B cell (primary cell): ENCODE measurements at regions not wholly inside any gene's neighbourhood (a gene's known extent, or its start where the extent isn't known, plus 50 kb on each side); places are given as distances from the start of the nearest gene placed in this dataset.

Source experiments
- ATAC-seq: fragments of 200-7000 bp; cut with Tn5 transposase; one replicate; pipeline ENCODE4 v1.10.0; 2021; ENCODE audit warnings: low read depth, mild to moderate bottlenecking, moderate number of reproducible peaks, moderate library complexity
- CTCF ChIA-PET: fragments of 350-600 bp; sonication (Branson Sonifier 250); formaldehyde crosslinking; loops from one replicate; lab custom pipeline; 2021; ENCODE audit warnings: antibody characterized with exemption, inconsistent platforms; lab: Charles Lee
- POLR2A ChIA-PET: fragments of 350-600 bp; sonication (Branson Sonifier 250); formaldehyde crosslinking; loops from one replicate; lab custom pipeline; 2021; ENCODE audit warnings: antibody characterized with exemption; lab: Charles Lee
- DNase-seq: peaks from one replicate; pipeline ENCODE4 v3.0.0; 2013
- H2AFZ ChIP-seq: 2 replicates; pipeline ENCODE4 v1.6.1; 2012; ENCODE audit warnings: mild to moderate bottlenecking, low read depth, low read length; ENCODE audit not compliant: insufficient read depth, poor library complexity, severe bottlenecking
- H3K27ac ChIP-seq, 2 donors: 1 replicate in 1 of 2; 2 replicates in 1 of 2; pipeline ENCODE4 v1.5.1; 2012 to 2013; ENCODE audit warnings: low read length in 2 of 2, mild to moderate bottlenecking in 2 of 2, moderate library complexity in 1 of 2
- H3K27me3 ChIP-seq, 4 experiments: fragments of 200-600 bp in 1 of 4; sonication (generic) in 1 of 4; replicated peaks in 1 of 4; 1 replicate in 2 of 4; 2 replicates in 2 of 4; pipeline versions ENCODE4 v1.6.1 to v1.7.0; 2013 to 2016; ENCODE audit warnings: low read length in 3 of 4, mild to moderate bottlenecking in 2 of 4, mixed read lengths in 1 of 4, moderate library complexity in 1 of 4; ENCODE audit not compliant: insufficient read depth in 4 of 4, control insufficient read depth in 3 of 4; ENCODE audit errors: control extremely low read depth in 1 of 4
- H3K36me3 ChIP-seq, 2 experiments: replicated peaks in 1 of 2; 1 replicate in 1 of 2; 2 replicates in 1 of 2; pipeline versions ENCODE4 v1.6.1 to v1.7.1; 2013; ENCODE audit warnings: low read length in 1 of 2; ENCODE audit not compliant: insufficient read depth in 2 of 2, control insufficient read depth in 1 of 2; ENCODE audit errors: control extremely low read depth in 1 of 2, extremely low read depth in 1 of 2
- H3K4me1 ChIP-seq, 2 donors: fragments of 200-600 bp in 1 of 2; sonication (generic) in 1 of 2; 1 replicate in 1 of 2; 2 replicates in 1 of 2; pipeline versions ENCODE4 v1.5.1 to v1.6.1; 2013 to 2017; ENCODE audit warnings: low read length in 2 of 2; ENCODE audit not compliant: control insufficient read depth in 2 of 2, insufficient read depth in 2 of 2
- H3K4me2 ChIP-seq: replicated peaks from 2 replicates; pipeline ENCODE3; 2012; ENCODE audit warnings: mild to moderate bottlenecking, low read depth, low read length; ENCODE audit not compliant: poor library complexity, severe bottlenecking
- H3K4me3 ChIP-seq, 5 experiments: fragments of 200-600 bp in 1 of 5; sonication (generic) in 1 of 5; 1 replicate in 3 of 5; 2 replicates in 2 of 5; pipeline versions ENCODE4 v1.5.1 to v1.7.0; 2011 to 2016; ENCODE audit warnings: low read length in 4 of 5, mild to moderate bottlenecking in 4 of 5, low read depth in 2 of 5, control low read depth in 1 of 5, moderate library complexity in 1 of 5; ENCODE audit not compliant: insufficient read depth in 1 of 5; ENCODE audit errors: control extremely low read depth in 1 of 5, extremely low read depth in 1 of 5
- H3K79me2 ChIP-seq: fragments of 200-600 bp; sonication (generic); one replicate; pipeline ENCODE4 v1.6.0; 2016; ENCODE audit warnings: low read length; ENCODE audit not compliant: control insufficient read depth, insufficient read depth
- H3K9ac ChIP-seq: fragments of 200-600 bp; sonication (generic); 2 replicates; pipeline ENCODE4 v1.6.1; 2017; ENCODE audit warnings: mild to moderate bottlenecking, low read length, moderate library complexity
- H3K9me3 ChIP-seq, 3 donors: one replicate each; pipeline versions ENCODE4 v1.6.1 to v1.7.1; 2013; ENCODE audit warnings: low read length in 2 of 3; ENCODE audit not compliant: control insufficient read depth in 2 of 3, insufficient read depth in 1 of 3; ENCODE audit errors: control extremely low read depth in 1 of 3
- H4K20me1 ChIP-seq: 2 replicates; pipeline ENCODE4 v1.6.0; 2012; ENCODE audit warnings: mild to moderate bottlenecking, low read length; ENCODE audit not compliant: insufficient read depth, control insufficient read depth, poor library complexity, severe bottlenecking
- H3K27ac Mint-ChIP-seq: one replicate; pipeline ENCODE4 v1.8.0; 2021; ENCODE audit warnings: mixed read lengths
- H3K27me3 Mint-ChIP-seq: one replicate; pipeline ENCODE4 v1.8.0; 2021; ENCODE audit warnings: mixed read lengths
- H3K4me1 Mint-ChIP-seq: one replicate; pipeline ENCODE4 v1.8.0; 2021; ENCODE audit warnings: mixed read lengths
- H3K4me3 Mint-ChIP-seq: one replicate; pipeline ENCODE4 v1.8.0; 2021; ENCODE audit warnings: mixed read lengths
- H3K9me3 Mint-ChIP-seq: one replicate; pipeline ENCODE4 v1.8.0; 2022; ENCODE audit warnings: mixed read lengths; ENCODE audit not compliant: insufficient read depth
- EZH2 ChIP-seq: IDR thresholded peaks from 2 replicates; pipeline ENCODE4 v1.6.1; 2012; ENCODE audit warnings: borderline replicate concordance, low read depth, mild to moderate bottlenecking, moderate library complexity, low read length; ENCODE audit not compliant: insufficient read depth, poor library complexity, severe bottlenecking
- WGBS: methylation state at CpG from one replicate; pipeline ENCODE4 v1.1.5; 2013; ENCODE audit warnings: missing lambda C conversion rate; ENCODE audit not compliant: insufficient coverage; 5-methylcytosine and 5-hydroxymethylcytosine counted together
- intact Hi-C: fragments of 100-400 bp; cut with micrococcal nuclease; formaldehyde crosslinking; loops from one replicate; pipeline ENCODE4 v1.10.0; 2022
- TF ChIP-seq, protein P1 (sequence below): fragments of 200-600 bp; IDR thresholded peaks from one replicate; pipeline ENCODE4 v1.8.0; 2022; ENCODE audit warnings: antibody characterized with exemption, mild to moderate bottlenecking

DNA sequence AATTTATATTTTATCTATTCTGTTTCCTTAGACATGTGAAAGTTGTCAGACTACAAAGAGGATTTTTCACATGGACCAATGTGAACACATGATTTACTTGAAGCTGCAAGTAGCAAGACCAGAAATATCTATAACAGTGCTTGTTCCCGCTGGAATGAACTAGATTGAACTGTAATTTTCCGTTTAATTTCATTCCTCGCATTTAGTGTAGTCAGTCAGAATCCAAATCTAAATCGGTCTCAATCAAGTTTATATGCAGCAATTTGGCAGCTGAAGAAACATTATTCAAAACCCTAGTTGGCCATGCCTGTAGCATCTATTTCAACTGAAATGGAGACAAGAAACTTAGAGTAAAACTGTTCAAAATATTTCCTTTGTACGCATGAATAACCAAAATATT, 570.7 kb upstream of the SLITRK5 start:
- Histone ChIP-seq H3K4me1 (no peaks in the 10 kb centered on the region), H3K27ac (no peak overlapping the region), H3K36me3 (no peaks in the 10 kb centered on the region), H3K4me2 (no peak overlapping the region), H3K79me2 (no peaks in the 10 kb centered on the region), H3K9ac (no peak overlapping the region), H3K27me3 (no peaks in the 10 kb centered on the region), H2AFZ (no peak overlapping the region), H3K4me3 (no peak overlapping the region), H3K9me3 (no peaks in the 10 kb centered on the region), H4K20me1 (no peaks in the 10 kb centered on the region)
- no peak overlapping the region for H3K27ac Mint-ChIP-seq
- H3K9me3 Mint-ChIP-seq: no peaks in the 10 kb centered on the region
- TF ChIP-seq, protein P1, sequence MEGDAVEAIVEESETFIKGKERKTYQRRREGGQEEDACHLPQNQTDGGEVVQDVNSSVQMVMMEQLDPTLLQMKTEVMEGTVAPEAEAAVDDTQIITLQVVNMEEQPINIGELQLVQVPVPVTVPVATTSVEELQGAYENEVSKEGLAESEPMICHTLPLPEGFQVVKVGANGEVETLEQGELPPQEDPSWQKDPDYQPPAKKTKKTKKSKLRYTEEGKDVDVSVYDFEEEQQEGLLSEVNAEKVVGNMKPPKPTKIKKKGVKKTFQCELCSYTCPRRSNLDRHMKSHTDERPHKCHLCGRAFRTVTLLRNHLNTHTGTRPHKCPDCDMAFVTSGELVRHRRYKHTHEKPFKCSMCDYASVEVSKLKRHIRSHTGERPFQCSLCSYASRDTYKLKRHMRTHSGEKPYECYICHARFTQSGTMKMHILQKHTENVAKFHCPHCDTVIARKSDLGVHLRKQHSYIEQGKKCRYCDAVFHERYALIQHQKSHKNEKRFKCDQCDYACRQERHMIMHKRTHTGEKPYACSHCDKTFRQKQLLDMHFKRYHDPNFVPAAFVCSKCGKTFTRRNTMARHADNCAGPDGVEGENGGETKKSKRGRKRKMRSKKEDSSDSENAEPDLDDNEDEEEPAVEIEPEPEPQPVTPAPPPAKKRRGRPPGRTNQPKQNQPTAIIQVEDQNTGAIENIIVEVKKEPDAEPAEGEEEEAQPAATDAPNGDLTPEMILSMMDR: no peak
- TF ChIP-seq EZH2: no peak
- ATAC-seq (no peak), DNase-seq (no peak)
- H3K4me1 Mint-ChIP-seq: no peaks in the 10 kb centered on the region
- 90% methylated on average over 4 of the region's 5 CpGs for WGBS
- intact Hi-C loops: no loop called here
- no peaks in the 10 kb centered on the region for H3K27me3 Mint-ChIP-seq
- ChIA-PET CTCF (no interaction called here), POLR2A (no interaction called here)
- no peak overlapping the region for H3K4me3 Mint-ChIP-seq

- Histone ChIP-seq H3K79me2 (no peaks in the 10 kb centered on the region), H3K27ac (no peak overlapping the region), H3K9me3 (peaks cover 0 to 1% (median 0%) of the 10 kb centered on the region in 3 donors), H2AFZ (no peak overlapping the region), H3K4me2 (no peak overlapping the region), H3K27me3 (no peaks in the 10 kb centered on the region), H3K4me3 (no peak overlapping the region), H3K9ac (no peak overlapping the region), H3K4me1 (no peaks in the 10 kb centered on the region), H3K36me3 (no peaks in the 10 kb centered on the region), H4K20me1 (no peaks in the 10 kb centered on the region)
- H3K4me1 Mint-ChIP-seq: no peaks in the 10 kb centered on the region
- intact Hi-C loops: no loop called here
- no peak overlapping the region for H3K27ac Mint-ChIP-seq
- DNase-seq (no peak), ATAC-seq (no peak)
- WGBS: no CpG with 5 or more reads among the region's 2 CpGs
- H3K4me3 Mint-ChIP-seq: no peak overlapping the region
- no peaks in the 10 kb centered on the region for H3K27me3 Mint-ChIP-seq
- POLR2A ChIA-PET: no interaction called here
- no peak for TF ChIP-seq EZH2
- TF ChIP-seq, protein P1: no peak
- H3K9me3 Mint-ChIP-seq: no peaks in the 10 kb centered on the region
- CTCF ChIA-PET: no interaction called here
Measured at GRCh38 chr13:87107651-87108050, 563.5 kb upstream of the SLITRK5 start.
